M059J (cell line): ENCODE measurements at regions not wholly inside any gene's neighbourhood (a gene's known extent, or its start where the extent isn't known, plus 50 kb on each side); places are given as distances from the start of the nearest gene placed in this dataset.
A peak's percentile ranks its signal among the peaks of the same experiment; 100 is the strongest.

ENCODE experiments used
- DNase-seq: peaks from one replicate; pipeline ENCODE4 v3.0.0-alpha.2; 2012; ENCODE audit warnings: low read depth

DNA sequence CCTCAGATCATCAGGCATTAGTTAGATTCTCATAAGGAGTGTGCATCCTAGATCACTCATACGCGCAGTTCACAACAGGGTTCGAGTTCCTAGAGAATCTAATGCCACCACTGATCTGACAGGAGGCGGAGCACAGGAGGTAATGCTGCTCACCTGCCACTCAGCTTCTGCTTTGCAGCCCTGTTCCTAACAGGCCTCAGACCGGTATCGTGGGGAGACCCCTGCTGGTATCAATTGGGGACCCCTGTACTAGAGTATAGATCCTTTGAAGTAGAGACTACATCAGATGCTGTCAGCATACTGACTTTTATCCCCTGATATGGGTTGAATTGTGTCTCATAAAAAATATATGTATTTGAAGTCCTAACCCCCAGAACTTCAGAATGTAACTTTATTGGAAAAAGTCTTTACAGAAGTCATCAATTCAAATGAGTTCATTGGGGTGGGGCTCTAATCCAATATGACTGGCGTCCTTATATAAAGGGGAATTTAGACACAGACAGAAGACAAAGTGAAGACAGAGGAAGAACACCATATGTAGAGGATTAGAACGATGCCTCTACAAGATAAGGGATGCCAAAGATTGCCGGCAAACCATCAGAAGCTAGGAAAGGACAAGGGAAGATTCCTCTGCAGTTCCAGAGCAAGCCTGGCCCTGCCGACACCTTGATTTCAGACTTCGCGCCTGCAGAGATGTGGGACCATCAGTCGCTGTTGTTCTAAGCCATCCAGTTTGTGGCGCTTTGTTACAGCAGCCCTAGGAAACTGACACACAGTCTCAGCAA, 104.4 kb upstream of the BTBD3 start:
- DNase-seq, result no peak

DNA sequence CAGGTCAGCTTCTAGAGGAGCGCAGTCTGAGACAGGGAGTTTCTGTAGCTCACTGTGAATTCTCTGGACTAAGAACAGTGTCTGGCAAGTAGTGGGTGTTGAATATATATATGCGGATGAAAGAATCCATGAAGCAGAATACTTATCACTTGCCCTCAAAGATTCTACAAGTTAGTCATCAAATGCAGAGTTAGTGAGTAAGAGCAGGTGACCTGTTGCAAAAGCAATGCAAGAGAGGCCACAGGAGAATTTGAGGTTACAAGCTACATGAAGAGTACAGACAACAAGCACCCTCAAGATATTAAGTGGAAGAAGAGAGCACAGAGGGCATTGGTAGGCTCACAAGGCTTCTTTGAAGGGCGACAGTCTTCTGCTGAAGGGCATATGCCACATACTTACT, 103.4 kb upstream of the BTBD3 start:
- peak; percentile 97 for DNase-seq

DNA sequence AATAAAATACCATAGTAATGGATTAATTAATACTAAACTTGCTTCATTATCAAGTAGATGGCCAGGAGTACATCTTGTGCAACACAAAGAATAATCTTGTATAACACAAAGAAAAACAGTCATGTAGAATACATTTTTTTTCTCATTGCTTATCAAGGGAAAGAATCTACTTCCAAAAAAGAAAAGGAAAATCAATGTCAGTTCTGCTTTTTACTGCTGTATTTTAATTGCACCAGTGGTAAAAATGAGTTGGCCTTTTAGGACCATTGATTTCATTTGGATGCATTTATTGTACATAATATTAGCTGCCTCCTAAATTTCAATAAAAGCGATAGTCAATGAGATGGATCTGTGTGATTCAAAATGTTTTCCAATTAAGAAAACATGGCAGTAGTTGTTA, 96.9 kb upstream of the BTBD3 start:
- no peak for DNase-seq

DNA sequence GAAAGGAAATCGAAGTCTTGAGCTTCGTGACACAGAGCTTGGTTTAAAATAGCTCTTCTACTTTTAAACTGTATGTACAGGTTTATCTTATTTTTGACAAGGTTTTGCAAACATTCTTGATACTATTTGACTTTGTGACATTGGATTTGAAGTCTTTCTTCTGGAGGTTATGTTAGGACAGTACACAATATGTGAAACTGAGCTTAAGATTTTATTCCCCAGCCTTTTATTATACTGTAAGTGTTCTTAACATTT, 95.2 kb upstream of the BTBD3 start:
- no peak for DNase-seq

DNA sequence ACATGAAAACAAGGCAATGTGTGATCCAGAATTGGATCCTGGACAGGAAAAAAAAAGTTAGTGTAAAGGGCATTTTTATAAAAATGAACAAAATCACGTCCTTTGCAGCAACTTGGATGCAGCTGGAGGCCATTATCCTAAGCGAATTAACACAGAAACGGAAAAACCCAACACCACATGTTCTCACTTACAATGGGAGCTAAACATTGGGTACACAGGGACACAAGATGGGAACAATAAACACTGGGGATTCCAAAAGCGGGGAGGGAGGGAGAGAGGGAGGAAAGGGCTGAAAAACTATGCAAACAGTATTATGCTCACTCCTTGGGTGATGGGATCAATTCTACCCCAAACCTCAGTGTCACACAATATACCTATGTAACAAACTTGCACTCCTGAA, 91.4 kb upstream of the BTBD3 start:
- DNase-seq, result no peak

DNA sequence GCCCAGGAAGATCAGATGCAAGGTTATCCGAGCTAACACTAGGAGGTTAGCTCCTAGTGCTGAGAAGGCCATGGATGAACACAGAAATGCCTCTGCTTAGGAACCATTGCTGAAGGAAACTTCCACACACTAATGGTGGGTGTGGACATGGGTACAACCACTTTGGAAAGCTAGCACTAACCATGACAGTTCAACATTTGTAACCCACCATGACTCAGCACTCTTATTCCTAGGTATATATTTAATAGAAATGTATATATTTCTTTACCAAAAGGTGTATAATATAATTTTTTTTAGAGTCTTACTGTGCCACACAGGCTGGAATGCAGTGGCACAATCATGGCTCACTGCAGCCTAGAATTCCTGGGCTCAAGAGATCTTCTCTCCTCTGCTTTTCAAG, 85.3 kb upstream of the BTBD3 start:
- DNase-seq, result no peak

DNA sequence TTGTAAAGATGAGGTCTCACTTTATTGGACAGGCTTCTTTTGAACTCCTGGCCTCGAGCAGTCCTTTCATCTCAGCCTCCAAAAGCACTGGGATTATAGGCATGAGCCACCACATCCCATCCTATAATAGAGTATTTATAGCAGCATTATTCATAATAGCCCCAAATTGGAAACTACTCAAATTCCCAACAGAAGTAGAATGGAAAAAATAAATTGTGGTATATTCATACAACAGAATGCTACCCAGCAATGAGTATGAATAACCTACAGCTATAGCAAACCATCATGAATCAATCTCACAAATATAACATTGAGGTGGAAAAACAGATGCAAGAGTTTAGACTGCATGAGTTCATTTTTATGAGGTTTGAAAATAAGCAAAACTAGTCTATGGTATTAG, 84.8 kb upstream of the BTBD3 start:
- peak; percentile 35 for DNase-seq

DNA sequence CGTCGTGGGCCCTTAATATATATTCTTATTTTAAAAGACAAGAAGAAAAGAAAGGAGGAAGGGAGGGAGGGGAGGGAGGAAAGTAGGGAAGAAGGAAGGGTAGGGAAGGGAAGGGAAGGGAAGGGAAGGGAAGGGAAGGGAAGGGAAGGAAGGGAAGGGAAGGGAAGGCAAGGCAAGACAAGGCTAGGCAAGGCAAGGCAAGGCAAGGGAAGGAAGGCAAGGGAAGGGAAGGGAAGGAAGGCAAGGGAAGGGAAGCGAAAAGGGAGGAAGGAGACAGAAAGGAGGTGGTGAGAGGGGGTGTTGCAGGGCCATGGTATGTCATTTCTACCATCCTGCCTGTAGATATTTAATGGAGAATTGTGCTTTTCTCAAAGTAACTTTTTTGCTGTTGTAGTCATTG, 83.9 kb upstream of the BTBD3 start:
- no peak for DNase-seq

DNA sequence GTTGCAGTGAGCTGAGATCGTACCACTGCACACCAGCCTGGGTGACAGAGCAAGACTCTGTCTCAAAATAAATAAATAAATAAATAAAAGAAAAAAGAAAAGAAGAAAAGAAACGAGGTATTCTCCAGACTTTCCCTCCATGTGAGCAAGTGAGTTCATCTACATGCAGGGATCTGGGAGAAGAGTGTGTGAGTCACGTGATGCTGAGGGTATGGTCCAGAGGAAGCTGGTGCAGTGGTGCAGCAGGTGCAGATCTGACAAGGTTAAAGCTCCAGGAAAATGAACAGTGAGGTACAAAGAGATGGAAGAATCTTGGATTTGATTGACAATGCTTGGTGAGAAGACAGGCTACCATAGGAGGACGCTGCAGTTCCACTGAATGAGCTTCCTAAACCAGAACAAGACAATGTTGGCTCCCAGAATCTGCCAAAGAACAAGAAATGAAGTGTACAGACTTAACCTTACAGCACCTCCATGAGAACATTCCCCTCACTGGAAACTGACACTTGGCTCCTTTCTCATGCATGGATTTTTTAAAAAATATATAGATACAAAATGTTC, 79.5 kb upstream of the BTBD3 start:
- no peak for DNase-seq

DNA sequence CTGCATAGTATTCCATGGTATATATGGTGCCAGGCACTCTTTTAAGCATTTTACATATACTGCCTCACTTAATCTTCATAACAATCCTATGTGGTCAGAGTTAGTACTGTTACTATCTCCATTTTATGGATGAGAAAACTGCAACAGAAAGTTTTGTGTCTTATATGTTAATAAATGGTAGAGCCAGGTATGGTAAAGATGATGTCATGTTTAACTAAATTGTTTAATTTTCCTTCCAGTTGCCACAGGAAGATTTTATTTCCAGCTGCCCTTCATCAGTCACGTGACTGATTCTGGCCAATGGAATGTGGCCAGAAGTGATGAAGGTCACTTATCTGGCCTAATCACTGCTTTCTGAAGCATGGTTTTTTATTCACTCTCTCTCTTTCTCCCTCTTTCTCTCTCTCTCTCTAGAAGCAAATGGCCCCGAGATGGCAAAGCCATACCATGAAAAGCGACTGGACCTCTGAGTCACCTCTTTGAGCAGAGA, 75.7 kb upstream of the BTBD3 start:
- DNase-seq, result no peak

DNA sequence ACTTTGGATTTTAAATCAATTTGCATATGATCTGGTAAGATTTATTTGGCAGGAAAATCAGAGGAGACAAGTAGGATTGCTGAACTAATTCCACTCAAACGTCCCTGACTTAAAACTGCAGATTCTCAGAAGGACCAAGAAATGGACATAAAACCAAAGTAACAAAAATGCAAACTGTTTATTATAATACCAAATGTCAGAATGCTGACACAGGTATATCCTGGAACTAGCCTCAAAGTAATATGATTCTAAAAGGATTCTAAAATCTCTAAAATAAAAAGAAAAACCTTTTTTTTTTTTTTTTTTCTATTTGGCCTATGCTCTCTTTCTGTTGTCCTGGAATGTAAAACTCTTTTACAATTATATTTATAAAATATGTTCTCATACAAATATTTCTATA, 74.4 kb upstream of the BTBD3 start:
- no peak for DNase-seq

DNA sequence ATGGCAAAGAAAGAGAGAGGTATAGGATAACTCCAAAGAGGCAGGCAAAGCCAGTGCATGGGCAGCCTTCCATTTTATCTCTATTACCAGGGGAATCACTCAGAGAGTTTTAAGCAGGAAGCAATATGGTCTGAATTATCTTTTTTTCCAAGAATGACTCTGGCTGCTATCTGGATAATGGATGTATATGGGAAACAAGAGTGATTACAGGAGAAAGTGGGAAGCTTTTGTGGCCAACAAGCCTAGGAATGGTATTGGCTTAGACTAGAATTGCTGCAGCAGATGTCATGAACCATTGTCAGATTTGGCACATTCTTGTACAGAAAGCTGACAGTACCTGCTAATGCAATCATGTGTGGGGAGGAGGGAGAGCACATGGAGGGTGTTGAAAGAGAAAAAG, 73.0 kb upstream of the BTBD3 start:
- no peak for DNase-seq

DNA sequence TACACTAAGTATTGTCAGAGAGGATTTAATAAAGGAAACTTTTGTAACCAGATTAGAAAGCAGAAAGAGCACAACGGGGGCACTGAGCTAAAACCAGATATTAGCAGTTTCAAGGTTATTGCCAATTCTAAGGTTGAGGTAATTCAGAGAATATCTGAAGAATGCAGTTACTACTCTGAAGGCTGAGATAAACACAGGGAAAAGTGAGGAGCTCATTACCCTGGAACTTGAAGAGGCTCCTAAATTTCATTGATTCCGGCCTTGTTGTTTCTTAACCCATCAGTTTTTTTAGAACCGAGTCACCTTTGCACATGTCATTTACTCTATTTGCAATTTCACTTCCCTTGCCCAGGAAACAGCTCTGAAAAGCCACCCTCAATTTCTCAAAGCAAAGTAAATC, 72.4 kb upstream of the BTBD3 start:
- DNase-seq, result peak; percentile 53

DNA sequence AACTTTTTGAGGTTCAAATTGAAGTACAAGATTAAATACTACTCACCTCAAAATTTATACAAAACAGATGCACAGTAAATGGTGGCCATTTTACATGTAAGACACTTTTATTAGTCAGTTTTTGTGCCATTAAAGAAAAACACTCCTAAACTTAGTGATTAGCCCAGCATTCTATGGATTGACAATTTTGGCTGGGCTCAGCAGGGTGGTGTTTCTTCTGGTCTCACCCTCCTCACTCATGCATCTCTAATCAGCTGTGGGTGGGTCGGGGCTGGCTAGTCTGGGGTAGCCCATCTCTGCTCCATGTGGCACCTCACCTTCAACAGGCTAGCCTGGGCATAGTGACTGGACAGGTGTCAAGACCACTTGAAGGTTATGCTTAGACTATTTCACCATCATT, 71.6 kb upstream of the BTBD3 start:
- no peak for DNase-seq

DNA sequence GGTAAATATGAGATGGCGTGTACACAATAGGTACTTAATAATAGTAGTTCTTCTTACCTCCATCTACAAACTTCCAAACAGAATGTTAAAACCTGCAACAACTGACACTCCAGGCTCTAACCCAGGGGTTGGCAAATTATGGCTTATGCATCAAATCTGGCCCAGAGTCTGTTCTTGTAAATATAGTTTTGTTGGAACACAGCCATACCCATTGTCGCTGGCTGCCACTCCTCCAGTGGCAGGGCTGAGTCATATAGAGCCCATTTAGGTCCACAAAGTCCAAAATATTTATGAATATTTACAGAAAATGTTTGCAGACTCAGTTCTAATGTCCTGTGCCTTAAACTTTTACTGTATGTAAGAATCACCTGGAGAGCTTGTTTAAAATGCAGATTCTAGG, 69.9 kb upstream of the BTBD3 start:
- DNase-seq, result peak; percentile 71

DNA sequence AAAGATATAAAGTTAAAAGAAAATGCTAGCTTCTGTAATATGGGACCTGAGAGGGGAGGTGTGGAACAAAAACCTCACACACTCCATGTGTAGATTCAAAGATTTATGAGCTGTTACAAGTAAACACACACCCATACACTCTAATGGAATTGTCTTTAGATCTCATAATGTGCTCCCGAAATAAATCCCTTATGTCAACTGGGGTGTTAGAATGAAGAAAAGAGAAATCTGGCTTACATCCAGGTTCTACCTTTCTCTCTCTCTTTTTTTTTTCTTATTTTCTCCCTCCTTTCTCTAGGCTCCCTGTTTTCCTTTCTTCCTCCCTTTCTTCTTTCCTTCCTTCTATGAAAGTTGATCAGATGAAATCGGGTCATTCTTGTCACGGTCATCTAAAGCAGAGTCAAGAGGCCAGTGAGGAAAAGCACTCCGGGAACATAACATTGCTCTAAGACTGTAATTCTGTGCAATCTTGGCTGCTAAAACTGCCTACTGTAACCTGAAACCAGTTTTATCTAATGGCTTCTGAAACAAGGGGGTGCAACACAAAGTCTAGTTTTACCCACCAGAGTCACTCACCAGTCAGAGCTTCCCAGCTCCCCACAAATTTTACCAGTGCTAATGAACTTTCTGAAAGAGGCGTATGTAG, 68.3 kb upstream of the BTBD3 start:
- peak; percentile 80 for DNase-seq

DNA sequence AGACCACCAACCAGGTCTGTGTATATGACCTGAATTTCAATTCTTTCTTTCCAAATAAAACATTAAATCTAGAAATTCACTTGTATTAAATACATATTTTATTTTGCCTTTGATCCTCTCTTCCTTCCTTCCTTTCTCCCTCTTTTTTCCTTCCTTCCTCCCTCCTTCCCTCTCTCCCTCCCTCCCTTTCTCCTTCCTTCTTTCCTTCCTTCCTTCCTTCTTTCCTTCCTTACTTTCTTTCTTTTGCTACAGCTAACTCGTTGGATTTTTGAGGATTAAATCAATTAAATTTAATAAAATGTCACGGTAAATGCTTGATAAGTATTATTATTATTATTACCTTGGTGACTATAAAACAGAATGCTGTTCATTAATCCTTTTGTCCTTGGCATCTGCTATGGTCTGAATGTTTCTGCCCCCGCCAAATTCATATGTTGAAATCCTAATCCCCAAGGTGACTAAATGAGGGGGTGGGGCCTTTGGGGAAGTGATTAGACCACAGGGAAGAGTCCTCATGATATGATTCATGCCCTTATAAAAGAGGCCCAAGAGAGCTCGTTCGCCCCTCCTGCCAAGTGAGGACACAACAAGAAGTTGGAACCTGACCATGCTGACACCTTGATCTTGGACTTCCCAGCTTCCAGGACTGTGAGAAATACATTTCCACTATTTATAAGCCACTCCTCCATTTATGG, 67.6 kb upstream of the BTBD3 start:
- peak; percentile 99 for DNase-seq

DNA sequence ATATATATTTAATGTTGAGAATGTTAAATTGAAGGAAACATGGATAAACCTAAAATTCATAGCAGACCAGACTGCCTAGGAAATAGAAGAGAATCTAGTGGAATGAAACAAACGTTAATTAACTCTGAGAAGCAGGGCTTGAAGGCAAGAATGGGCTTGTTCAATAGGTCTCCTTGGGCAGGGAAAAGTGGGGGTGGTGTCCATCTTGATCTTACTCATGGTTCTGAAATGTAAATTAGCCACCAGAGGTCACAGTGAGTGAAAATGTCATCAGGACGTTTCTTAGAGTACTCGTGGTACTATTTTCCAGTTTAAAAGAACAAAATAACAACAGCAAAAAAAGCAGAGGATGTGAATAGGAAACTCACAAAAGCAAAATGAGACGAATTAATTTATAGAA, 66.8 kb upstream of the BTBD3 start:
- peak; percentile 96 for DNase-seq

DNA sequence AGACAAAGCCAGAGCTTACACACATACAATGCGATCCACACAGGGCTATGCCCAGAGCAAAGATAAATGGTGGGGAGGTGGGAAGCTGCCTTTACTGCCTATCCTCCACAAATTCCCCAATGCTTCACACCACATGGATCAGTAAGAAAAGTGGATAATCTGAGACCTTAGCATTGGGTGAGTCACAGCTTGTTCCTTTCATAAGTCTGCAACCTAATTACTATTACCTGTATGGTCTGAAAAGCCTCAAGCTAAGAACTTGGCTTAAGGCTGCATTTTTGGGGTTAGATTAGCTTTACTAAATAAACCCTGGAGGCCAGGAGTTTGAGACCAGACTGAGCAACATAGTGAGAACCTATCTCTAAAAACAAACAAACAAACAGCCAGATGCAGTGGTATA, 66.0 kb upstream of the BTBD3 start:
- DNase-seq, result peak; percentile 92

DNA sequence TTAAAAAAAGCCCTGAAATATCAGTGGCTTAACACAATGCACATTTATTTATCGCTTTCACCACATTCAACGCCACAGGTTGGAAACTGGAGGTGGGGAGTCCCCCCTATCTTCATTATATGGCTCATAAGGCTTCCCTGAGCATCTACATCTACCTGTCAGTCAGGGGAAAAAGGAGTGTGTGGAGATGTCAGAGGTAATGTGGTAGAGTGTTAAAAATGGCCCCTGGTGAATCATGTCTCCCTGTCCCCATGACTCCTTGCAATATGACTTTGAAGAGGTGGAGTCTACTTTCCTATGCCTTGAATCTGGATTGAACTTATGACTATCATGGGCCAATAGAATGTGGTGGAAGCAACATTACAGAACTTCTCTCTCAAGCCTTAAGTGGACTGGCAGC, 65.5 kb upstream of the BTBD3 start:
- DNase-seq, result peak; percentile 34

DNA sequence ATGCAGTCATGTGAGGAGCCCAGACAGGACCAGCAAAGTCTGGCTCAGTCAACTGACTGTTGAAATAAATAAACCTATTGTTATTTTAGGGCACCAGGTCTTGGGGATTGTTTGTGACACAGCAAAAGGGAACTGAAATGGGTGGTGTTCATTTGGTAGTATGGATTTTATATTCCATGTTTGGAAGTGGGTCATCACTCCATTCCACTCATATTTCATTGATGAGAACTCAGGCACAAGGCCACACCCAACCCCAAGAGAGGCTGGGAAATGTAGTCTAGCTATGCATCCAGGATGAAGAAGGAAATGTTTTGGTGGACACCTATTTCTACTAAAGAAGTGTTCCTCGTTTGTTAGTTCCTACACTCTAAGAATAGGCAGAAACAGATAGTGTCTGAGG, 64.9 kb upstream of the BTBD3 start:
- DNase-seq, result peak; percentile 66

DNA sequence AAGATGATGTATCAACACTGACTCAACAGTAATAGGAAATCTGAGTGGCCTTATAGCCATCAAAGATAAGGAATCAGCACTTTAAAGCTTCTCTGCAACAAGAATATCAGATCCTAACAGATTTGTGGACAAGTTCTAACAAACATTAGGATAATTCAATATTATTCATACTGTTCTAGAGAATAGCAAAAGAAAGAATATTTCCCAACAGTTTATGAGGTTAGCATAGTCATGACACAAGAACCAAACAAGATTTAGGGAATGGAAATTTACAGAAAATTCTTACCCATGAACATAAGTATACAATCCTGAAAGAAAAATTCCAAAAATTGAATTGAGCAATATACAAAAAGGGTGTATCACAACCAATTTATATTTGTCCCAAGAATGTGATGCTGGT, 64.3 kb upstream of the BTBD3 start:
- DNase-seq, result no peak

DNA sequence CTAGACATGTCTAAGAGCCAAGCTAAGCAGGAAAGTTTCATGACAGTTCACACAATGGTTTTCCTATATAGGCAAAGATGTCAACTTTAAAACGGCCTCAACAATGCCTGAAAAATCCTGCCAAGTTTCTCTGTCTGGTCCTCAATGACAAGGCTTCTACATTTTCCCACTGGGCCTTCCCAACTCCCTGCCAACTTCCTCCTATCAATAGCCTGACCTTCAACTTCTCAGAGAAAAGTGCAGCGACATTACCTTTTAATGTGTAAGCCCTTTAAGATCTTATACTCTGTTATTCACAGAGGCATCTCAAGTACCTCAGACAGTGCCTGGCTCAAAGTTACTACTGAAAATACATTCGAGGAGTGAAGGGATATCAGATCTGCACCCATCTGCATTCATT, 56.2 kb upstream of the BTBD3 start:
- no peak for DNase-seq
